ENCODE measurements at regions not wholly inside any gene's neighbourhood (a gene's known extent, or its start where the extent isn't known, plus 50 kb on each side); places are given as distances from the start of the nearest gene placed in this dataset.
"Not testable (repeated sequence)": the region's sequence is repeated elsewhere in the genome, so short reads cannot be mapped to it uniquely, and the experiment has no call there.

GRCh38 chr2:145010635-145011034, 490.7 kb upstream of the ZEB2 start:
- DNase-seq = no peak

DNA sequence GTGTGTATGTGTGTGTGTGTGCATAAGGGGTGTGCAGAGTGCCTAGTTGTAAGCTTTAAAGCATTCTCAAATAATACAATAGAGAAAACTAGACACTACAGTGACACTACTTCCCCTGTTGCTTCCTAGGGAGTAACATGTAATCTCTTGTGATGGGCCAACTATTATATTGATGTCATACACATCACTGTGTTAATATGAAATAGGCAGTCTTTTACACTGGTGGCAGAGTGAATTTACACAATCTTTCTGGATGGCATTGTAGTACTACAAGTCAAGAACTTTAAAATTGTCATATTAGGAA, 488.0 kb upstream of the ZEB2 start:
- DNase-seq = peak; percentile 19

GRCh38 chr2:145007093-145007959, 487.4 kb upstream of the ZEB2 start:
- peak; percentile 56 for DNase-seq

DNA sequence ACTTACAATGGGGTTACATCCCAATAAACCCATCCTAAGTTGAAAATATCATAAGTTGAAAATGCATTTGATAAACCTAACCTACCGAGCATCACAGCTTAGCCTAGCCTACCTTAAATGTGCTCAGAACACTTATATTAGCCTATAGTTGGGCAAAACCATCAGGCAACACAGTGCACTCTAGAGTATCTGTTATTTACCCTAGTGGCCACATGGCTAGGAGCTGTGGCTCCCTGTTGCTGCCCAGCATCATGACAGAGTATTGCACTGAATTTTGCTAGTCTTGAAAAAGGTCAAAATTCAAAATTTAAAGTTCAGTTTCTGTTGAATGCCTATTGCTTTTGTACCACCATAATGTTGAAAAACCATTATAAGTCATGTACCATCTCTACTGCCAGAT, 482.7 kb upstream of the ZEB2 start:
- no peak for DNase-seq

- DNase-seq = no peak
These were observed 480.5 kb upstream of the ZEB2 start for GRCh38 chr2:145000376-145000775.

GRCh38 chr2:144999936-145000335, 480.0 kb upstream of the ZEB2 start:
- DNase-seq = no peak

DNA sequence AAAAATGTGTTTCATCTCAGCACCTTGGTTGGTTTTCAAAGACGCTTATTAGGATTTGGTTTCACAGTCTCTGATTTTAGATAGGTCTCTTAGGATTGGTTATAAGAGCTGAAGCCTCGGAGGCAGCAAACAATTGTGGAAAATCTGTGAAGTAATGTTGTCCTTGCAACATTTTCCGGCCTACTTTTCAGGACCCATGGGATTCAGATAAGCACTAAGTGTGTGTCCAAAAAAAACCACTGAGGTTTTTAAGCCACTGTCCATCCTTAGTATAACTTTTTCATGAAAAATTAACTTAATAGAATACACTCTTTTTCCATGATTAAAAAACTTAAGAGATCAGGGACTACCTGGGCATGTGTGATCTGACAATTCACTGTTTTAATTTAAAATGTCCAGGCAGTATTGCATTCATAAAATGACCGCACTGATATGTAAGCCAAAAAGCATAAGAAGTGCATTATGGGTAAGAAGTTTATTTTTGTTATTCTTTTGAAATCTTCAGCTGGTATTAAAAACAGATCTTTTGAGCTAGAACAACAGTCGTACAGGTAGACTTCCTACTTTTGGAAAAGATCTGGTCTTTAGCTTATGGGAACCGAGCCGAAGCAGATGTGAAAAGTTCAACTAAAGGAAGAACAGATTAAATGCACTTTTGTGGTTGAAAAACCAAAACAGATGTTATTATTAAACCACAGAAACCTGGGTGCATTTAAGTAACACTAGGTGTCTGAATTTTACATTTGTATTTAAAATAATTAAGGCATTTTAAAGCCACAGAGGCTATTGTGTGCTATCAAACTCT, 479.4 kb upstream of the ZEB2 start:
- no peak for DNase-seq

DNA sequence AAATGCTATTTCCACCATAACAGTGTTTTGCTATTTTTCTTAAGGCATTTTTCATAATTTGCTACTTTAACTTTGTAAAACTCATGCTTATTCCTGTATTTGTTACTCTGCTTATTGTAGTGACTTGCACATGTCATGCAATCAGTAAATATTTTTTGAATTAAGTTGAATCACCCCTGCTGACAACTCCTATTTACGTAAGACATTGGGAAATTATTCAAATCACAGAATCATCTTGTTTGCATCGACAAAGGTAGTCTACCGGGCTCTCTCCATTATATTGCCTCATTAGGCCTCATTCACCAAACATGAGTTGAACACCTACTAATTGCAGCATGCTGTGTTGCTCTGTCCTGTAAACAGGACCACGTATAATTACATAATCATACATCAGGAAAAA, 478.5 kb upstream of the ZEB2 start:
- DNase-seq = peak; percentile 8

DNA sequence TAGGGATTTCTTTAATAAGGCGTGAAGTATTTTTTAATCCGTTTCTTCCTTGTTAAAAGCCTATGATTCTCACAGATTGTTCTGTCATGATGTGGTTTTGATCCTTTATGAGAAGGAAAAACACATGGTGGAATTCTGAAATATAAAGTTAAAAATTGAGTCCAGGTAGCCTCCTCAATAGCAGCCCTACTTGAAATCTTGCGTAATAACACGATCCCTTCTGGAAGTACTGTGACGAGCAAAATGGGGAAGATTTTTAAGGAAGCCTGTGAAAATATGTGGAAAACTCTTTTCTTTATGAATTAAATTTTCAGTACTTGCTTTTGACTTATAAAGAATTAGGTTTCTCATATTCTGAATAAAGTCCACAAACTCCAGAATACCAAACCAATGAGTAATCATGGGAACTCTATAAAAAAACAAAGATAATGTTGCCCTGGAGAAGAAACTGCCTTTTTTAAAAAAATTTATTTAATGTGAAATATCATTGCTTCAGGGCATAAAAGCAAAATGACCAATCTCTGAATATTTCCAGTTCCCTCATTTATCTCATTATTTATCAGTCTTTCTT, 476.4 kb upstream of the ZEB2 start:
- no peak for DNase-seq

- DNase-seq = peak; percentile 83
These were observed 475.6 kb upstream of the ZEB2 start for GRCh38 chr2:144995482-144995881.

GRCh38 chr2:144990661-144991060, 470.7 kb upstream of the ZEB2 start:
- DNase-seq = no peak

DNA sequence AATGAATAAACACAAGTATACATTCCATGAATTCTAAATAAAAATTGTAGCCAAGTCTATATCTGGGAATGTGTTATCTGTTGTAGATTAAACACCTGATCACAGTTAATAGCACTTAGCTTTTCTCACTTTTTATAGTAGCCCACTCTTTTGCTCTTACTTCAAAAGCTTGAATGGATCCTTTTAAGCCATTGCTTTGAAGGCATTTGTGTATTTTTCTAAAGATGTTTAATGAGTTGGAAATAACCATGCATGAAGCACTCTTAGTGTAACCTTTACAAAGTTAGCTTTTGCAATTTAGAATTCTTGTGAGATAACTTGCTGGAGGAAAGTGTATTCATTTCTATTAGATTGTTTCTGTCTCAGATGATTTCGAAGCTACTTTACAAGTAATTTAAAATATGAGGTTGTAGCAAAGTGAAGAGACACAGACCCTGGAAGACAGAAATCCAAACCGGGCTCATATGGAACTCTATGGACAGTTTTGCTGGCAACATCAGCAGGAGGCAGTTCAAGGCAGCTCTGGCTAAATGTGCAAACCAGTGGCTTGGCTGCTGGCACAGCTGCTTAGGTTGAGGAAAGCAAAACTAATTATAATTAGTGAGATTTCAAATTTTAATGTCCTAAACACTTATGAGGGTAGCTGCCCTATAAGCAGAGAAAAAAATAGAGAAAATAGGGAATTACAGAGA, 469.8 kb upstream of the ZEB2 start:
- no peak for DNase-seq

- no peak for DNase-seq
These were observed 468.7 kb upstream of the ZEB2 start for GRCh38 chr2:144988591-144988990.

- no peak for DNase-seq
These were observed 466.8 kb upstream of the ZEB2 start for GRCh38 chr2:144986691-144987090.

- no peak for DNase-seq
These were observed 464.1 kb upstream of the ZEB2 start for GRCh38 chr2:144984038-144984437.

- no peak for DNase-seq
These were observed 463.2 kb upstream of the ZEB2 start for GRCh38 chr2:144983107-144983506.

DNA sequence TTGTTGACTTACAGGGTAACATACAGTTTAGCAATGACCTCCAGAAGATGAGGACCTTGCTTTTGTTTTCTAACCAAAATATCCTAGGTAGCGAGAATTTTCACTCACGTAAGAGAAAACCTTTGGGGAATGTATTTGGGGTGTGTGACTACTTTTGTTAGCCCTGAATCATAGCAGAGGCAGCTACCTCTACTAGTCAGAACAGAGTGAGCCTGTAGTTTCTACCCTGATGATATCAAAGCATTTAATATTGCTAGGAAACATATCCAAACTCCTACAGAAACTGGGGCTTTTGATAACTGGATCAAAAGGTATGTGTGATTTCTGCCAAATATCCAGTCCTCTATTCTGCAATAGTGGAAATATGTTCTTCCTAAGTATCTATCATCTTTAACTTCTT, 462.6 kb upstream of the ZEB2 start:
- DNase-seq = no peak

DNA sequence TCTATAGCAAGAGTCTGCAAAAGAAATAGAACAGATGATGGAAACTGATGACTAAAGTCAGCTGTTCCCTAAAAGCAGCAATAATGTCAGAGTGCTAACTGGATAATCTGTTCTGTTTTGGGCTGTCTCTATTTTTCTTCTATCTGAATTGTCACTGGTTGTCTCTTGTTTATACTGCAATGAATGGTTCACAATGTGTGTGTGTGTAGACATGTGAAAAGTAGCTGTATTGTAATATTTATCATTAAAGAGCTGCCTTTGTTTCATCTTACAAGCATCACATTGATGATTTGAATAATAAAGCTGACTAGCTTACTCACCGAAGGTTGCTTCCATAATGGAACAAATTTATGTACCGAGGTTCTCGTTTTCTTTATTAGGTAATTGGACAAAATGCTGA, 456.0 kb upstream of the ZEB2 start:
- DNase-seq = no peak

- DNase-seq = no peak
These were observed 452.8 kb upstream of the ZEB2 start for GRCh38 chr2:144972676-144973075.

DNA sequence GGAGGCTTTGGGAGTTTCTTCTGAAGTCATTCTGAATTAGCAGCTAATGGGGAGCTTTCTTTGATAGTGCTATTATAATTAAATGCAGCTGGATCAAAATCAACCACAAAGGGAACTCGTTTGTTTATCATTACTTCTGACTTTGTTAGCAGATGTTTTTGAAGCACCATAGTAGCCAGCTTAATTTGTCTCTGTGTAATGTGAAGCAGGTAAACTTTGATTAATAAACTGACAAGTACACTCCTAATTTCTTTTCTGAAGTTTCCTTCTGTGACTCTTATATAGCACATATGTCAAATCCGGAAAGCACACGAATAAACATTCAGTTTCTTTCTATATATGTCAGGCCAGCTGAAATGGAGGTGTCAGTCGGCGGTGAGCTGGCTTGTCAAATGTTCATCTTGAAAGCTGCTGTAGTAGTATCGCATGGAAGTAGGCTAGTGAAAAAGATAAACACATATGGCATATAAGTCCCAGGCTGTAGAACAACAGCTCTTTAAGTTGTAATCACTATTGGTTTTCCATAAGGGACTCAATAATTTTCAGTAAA, 451.9 kb upstream of the ZEB2 start:
- no peak for DNase-seq

GRCh38 chr2:144970410-144970809, 450.5 kb upstream of the ZEB2 start:
- not testable (repeated sequence) for DNase-seq

DNA sequence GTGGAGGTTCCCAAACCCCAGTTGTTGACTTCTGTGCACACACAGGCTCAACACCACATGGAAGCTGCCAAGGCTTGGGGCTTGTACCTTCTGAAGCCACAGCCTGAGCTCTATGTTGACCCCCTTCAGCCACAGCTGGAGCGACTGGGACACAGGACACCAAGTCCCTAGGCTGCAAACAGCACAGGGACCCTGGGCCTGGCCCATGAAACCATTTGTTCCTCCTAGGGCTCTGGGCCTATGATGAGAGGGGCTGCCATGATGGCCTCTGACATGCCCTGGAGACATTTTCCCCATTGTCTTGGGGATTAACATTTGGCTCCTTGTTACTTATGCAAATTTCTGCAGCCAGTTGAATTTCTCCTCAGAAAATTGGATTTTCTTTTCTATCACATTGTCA, 449.6 kb upstream of the ZEB2 start:
- not testable (repeated sequence) for DNase-seq

DNA sequence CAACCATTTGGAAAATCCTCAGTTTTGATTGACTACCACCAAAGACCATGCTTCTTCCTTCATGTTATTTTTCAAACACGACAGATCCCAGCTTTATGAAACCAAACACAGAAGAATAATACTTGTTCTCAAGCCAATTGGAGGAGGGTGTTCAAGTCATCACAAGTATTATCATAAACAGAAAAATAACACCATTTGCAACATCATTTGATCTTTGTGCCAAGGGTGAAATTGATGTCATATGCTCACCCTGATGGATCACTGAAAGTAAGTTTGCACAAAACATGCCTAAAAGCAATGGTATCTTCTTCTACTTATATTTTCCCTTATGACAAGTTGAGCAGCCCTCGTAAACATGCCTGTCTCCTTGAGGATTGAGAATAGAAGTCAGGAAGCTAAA, 448.0 kb upstream of the ZEB2 start:
- no peak for DNase-seq

All from inflammatory macrophage treated with lipopolysaccharide for 4 hours (primary cell).